A549 (cell line): ENCODE measurements at regions not wholly inside any gene's neighbourhood (a gene's known extent, or its start where the extent isn't known, plus 50 kb on each side); places are given as distances from the start of the nearest gene placed in this dataset.
A peak's percentile ranks its signal among the peaks of the same experiment; 100 is the strongest.
"Not testable (repeated sequence)": the region's sequence is repeated elsewhere in the genome, so short reads cannot be mapped to it uniquely, and the experiment has no call there.

ENCODE experiments used
- ATAC-seq, 2 experiments: fragments of 200-7000 bp in 1 of 2; fragments of >200 bp in 1 of 2; cut with Nextera tagmentation in 1 of 2; cut with Tn5 transposase in 1 of 2; 3 replicates each; pipeline versions ENCODE4 v1.8.0 to v1.9.1; 2018 to 2020; ENCODE audit warnings: mild to moderate bottlenecking in 1 of 2, moderate library complexity in 1 of 2
- CTCF ChIA-PET: fragments of 300-600 bp; sonication (Branson Sonifier 250); formaldehyde crosslinking; extraction: SDS; loops from one replicate; lab custom pipeline; 2021; ENCODE audit warnings: antibody characterized with exemption, inconsistent platforms; lab: Yijun Ruan, JAX
- POLR2A ChIA-PET: fragments of 350-600 bp; formaldehyde crosslinking; extraction: SDS; loops from one replicate; lab custom pipeline; 2021; ENCODE audit warnings: antibody characterized with exemption, inconsistent platforms; lab: Yijun Ruan, JAX
- DNase-seq, 2 experiments: peaks; one replicate each; pipeline versions ENCODE4 v3.0.0 to v3.0.0-alpha.2; 2011 to 2016; ENCODE audit warnings: low read depth in 1 of 2, low spot score in 1 of 2
- FAIRE-seq: peaks from 2 replicates; lab custom pipeline; 2011; peaks lifted over from hg19 to GRCh38; lab: Jason Lieb, UNC
- H3K27ac ChIP-seq, 2 experiments: fragments of >200 bp; sonication (Bioruptor Twin); formaldehyde crosslinking; 3 replicates each; pipeline ENCODE4 v1.5.1; 2016 to 2017
- H3K4me1 ChIP-seq: fragments of >200 bp; sonication (Bioruptor Twin); formaldehyde crosslinking; 3 replicates; pipeline ENCODE4 v1.6.1; 2016
- H3K4me2 ChIP-seq: fragments of >200 bp; sonication (Bioruptor Twin); formaldehyde crosslinking; 3 replicates; pipeline ENCODE4 v1.6.1; 2016
- H3K4me3 ChIP-seq: fragments of >200 bp; sonication (Bioruptor Twin); formaldehyde crosslinking; 3 replicates; pipeline ENCODE4 v1.5.1; 2016
- H3K9me3 ChIP-seq: fragments of >200 bp; sonication (Bioruptor Twin); formaldehyde crosslinking; 3 replicates; pipeline ENCODE4 v1.6.1; 2016
- ATOH8 ChIP-seq: fragments of 250-450 bp; sonication (Bioruptor Pico); IDR thresholded peaks from 2 replicates; pipeline ENCODE4 v1.5.0; 2020; ENCODE audit warnings: low read depth, mild to moderate bottlenecking, moderate library complexity
- BHLHE40 ChIP-seq: IDR thresholded peaks from 2 replicates; pipeline ENCODE4 v1.6.1; 2012; ENCODE audit warnings: low read depth, low read length, inconsistent platforms
- CBX8 ChIP-seq: fragments of 200-600 bp; sonication (generic); IDR thresholded peaks from 2 replicates; pipeline ENCODE4 v1.6.1; 2016
- CHD2 ChIP-seq: fragments of 150-350 bp; IDR thresholded peaks from 2 replicates; pipeline ENCODE4 v1.6.1; 2014; ENCODE audit warnings: low read length; ENCODE audit not compliant: partially characterized antibody
- ESRRA ChIP-seq: fragments of 150-350 bp; IDR thresholded peaks from 2 replicates; pipeline ENCODE4 v1.6.1; 2014; ENCODE audit warnings: mild to moderate bottlenecking, low read length, borderline replicate concordance
- FOSB ChIP-seq: fragments of 250-450 bp; sonication (Bioruptor Pico); IDR thresholded peaks from 2 replicates; pipeline ENCODE4 v1.5.0; 2020; ENCODE audit warnings: mild to moderate bottlenecking, moderate library complexity
- FOSL2 ChIP-seq, 2 experiments: fragments of 450-650 bp in 1 of 2; fragments of >200 bp in 1 of 2; sonication (Bioruptor Twin) in 1 of 2; formaldehyde crosslinking; IDR thresholded peaks; 2 replicates each; pipeline versions ENCODE4 v1.5.0 to v1.6.1; 2016 to 2020; ENCODE audit warnings: mild to moderate bottlenecking in 1 of 2, moderate library complexity in 1 of 2
- FOXS1 ChIP-seq: fragments of 250-450 bp; sonication (Bioruptor Pico); IDR thresholded peaks from 2 replicates; pipeline ENCODE4 v1.5.0; 2020; ENCODE audit warnings: mild to moderate bottlenecking, moderate library complexity
- HDAC2 ChIP-seq: fragments of 200-600 bp; sonication (generic); IDR thresholded peaks from 2 replicates; pipeline ENCODE4 v1.6.1; 2016
- HMGXB4 ChIP-seq: fragments of 250-450 bp; sonication (Bioruptor Pico); IDR thresholded peaks from 2 replicates; pipeline ENCODE4 v1.5.0; 2021; ENCODE audit warnings: mild to moderate bottlenecking, moderate library complexity, borderline replicate concordance
- HOXB5 ChIP-seq: fragments of 250-450 bp; sonication (Bioruptor Pico); IDR thresholded peaks from 2 replicates; pipeline ENCODE4 v1.5.0; 2020; ENCODE audit warnings: mild to moderate bottlenecking, moderate library complexity
- KDM1A ChIP-seq: fragments of 200-600 bp; sonication (generic); IDR thresholded peaks from 2 replicates; pipeline ENCODE4 v1.6.1; 2016; ENCODE audit warnings: low read depth, mild to moderate bottlenecking
- KDM5A ChIP-seq: fragments of 200-600 bp; sonication (generic); IDR thresholded peaks from 2 replicates; pipeline ENCODE4 v1.6.1; 2016; ENCODE audit warnings: antibody characterized with exemption, mild to moderate bottlenecking
- MAFK ChIP-seq: fragments of 450-650 bp; IDR thresholded peaks from 2 replicates; pipeline ENCODE4 v1.6.1; 2014; ENCODE audit not compliant: partially characterized antibody
- MAX ChIP-seq: IDR thresholded peaks from 2 replicates; pipeline ENCODE4 v1.6.1; 2012
- NPAS2 ChIP-seq: fragments of 250-450 bp; sonication (Bioruptor Pico); IDR thresholded peaks from 2 replicates; pipeline ENCODE4 v1.8.0; 2022; ENCODE audit warnings: mild to moderate bottlenecking, moderate library complexity, borderline replicate concordance
- RAD21 ChIP-seq, 2 experiments: fragments of >200 bp in 1 of 2; sonication (Bioruptor Twin) in 1 of 2; formaldehyde crosslinking in 1 of 2; IDR thresholded peaks in 1 of 2; conservative IDR thresholded peaks in 1 of 2; 2 replicates in 1 of 2; 3 replicates in 1 of 2; pipeline ENCODE4 v1.6.1; 2012 to 2018; ENCODE audit warnings: inconsistent platforms in 1 of 2
- RARB ChIP-seq: fragments of 250-450 bp; sonication (Bioruptor Pico); IDR thresholded peaks from 2 replicates; pipeline ENCODE4 v1.8.0; 2021; ENCODE audit warnings: mild to moderate bottlenecking, moderate library complexity
- SMC3 ChIP-seq: fragments of >200 bp; sonication (Bioruptor Twin); formaldehyde crosslinking; IDR thresholded peaks from 3 replicates; pipeline ENCODE4 v1.6.1; 2018; ENCODE audit warnings: inconsistent platforms
- ZFP36 ChIP-seq: fragments of 450-650 bp; IDR thresholded peaks from 2 replicates; pipeline ENCODE4 v1.6.1; 2014; ENCODE audit warnings: borderline replicate concordance; ENCODE audit not compliant: partially characterized antibody
- ZSCAN20 ChIP-seq: fragments of 250-450 bp; sonication (Bioruptor Pico); IDR thresholded peaks from 2 replicates; pipeline ENCODE4 v1.8.0; 2022; ENCODE audit warnings: mild to moderate bottlenecking, moderate library complexity
- WGBS: methylation state at CpG from one replicate; pipeline ENCODE4 v1.1.6; 2017; ENCODE audit errors: missing lambda C conversion rate; 5-methylcytosine and 5-hydroxymethylcytosine counted together

GRCh38 chrX:451750-452149 is 65.0 kb upstream of the PPP2R3B start:
- H3K4me2 ChIP-seq, H3K9me3 ChIP-seq, POLR2A ChIA-PET, CTCF ChIA-PET, DNase-seq, H3K4me1 ChIP-seq, FAIRE-seq, H3K27ac ChIP-seq, H3K4me3 ChIP-seq: not testable (repeated sequence)
- 3% methylated on average over 11 of the region's 12 CpGs for WGBS
- peak in 1 of 2 experiments; percentile 73; a peak in 3 of 6 replicates for ATAC-seq
- TF ChIP-seq RAD21 (conservative IDR thresholded peaks at IDR 0.05 in 1 of 2, IDR thresholded peaks at IDR 0.05 in 1 of 2) (peak in 1 of 2 experiments; percentile 33; a peak in 2 of 5 replicates), SMC3 (0 out of 3 replicates have a peak, but pooled peaks have one; percentile 8)

- CTCF ChIA-PET = no interaction called here
- DNase-seq = no peak
- no peak overlapping the region for H3K4me2 ChIP-seq
- POLR2A ChIA-PET = no interaction called here
- no peaks in the 10 kb centered on the region for H3K4me1 ChIP-seq
- no peak for ATAC-seq
- H3K27ac ChIP-seq = no peak overlapping the region
- TF ChIP-seq ZFP36 (no peak), MAX (no peak), FOSL2 (IDR thresholded peaks at IDR 0.05) (no peak), FOSL2 (CRISPR knock-in tag; IDR thresholded peaks at IDR 0.05) (no peak)
- TF ChIP-seq, all 56 proteins: peak for 0
- FAIRE-seq = peak; percentile 36
- no peaks in the 10 kb centered on the region for H3K9me3 ChIP-seq
- H3K4me3 ChIP-seq = no peak overlapping the region
These were observed 65.9 kb upstream of the PPP2R3B start for GRCh38 chrX:452598-452997.

- CTCF ChIA-PET, DNase-seq, FAIRE-seq, POLR2A ChIA-PET, ATAC-seq, H3K27ac ChIP-seq, H3K9me3 ChIP-seq, H3K4me3 ChIP-seq, H3K4me1 ChIP-seq, H3K4me2 ChIP-seq: not testable (repeated sequence)
- WGBS = 71% methylated on average over 7 of the region's 7 CpGs
These were observed 67.8 kb upstream of the PPP2R3B start for GRCh38 chrX:454514-454913.

- Histone ChIP-seq H3K4me3 (no peak overlapping the region), H3K9me3 (no peaks in the 10 kb centered on the region)
- DNase-seq = no peak
These were observed 68.5 kb upstream of the PPP2R3B start for GRCh38 chrX:455199-455598.

More at GRCh38 chrX:455199-455598, 68.5 kb upstream of the PPP2R3B start:
- ChIA-PET POLR2A (no interaction called here), CTCF (no interaction called here)
- ATAC-seq = peak; percentile 34 to 46; a peak in 4 of 6 replicates
- no peak overlapping the region for H3K4me2 ChIP-seq
- no peak for FAIRE-seq
- H3K27ac ChIP-seq = no peak overlapping the region
- H3K4me1 ChIP-seq = no peaks in the 10 kb centered on the region
- WGBS = 18% methylated on average over 8 of the region's 8 CpGs
- TF ChIP-seq CHD2 (no peak), KDM5A (no peak), ZSCAN20 (CRISPR knock-in tag) (no peak), HMGXB4 (CRISPR knock-in tag) (no peak), FOSB (no peak), ATOH8 (CRISPR knock-in tag) (no peak), BHLHE40 (no peak), ESRRA (no peak), RARB (CRISPR knock-in tag) (no peak), CBX8 (no peak), MAFK (no peak), FOXS1 (CRISPR knock-in tag) (no peak), NPAS2 (CRISPR knock-in tag) (no peak), HDAC2 (no peak), HOXB5 (no peak), KDM1A (no peak)
